ENCODE measurements at regions not wholly inside any gene's neighbourhood (a gene's known extent, or its start where the extent isn't known, plus 50 kb on each side); places are given as distances from the start of the nearest gene placed in this dataset.
"Not testable (repeated sequence)": the region's sequence is repeated elsewhere in the genome, so short reads cannot be mapped to it uniquely, and the experiment has no call there.

DNA sequence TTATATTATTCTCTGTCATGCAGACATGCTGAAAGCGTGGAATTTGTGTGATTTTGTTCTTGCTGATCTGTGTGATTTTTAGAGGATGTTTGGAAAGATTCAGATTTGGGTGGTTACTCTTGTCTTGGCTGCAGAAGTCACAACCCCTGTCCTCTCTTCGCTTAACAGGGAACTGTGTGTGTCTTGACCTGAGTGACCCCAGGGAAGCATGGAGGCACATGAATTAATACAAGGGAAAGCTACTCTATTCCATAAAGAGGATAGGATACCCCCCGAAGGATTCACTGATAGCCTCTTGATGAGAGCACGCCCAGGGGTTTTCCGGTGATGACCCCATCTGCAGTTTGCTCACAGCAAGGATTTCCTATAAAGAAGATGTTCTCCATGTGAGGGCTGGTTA lies 168.8 kb upstream of the ZNF469 start:
- TF ChIP-seq, protein P1, sequence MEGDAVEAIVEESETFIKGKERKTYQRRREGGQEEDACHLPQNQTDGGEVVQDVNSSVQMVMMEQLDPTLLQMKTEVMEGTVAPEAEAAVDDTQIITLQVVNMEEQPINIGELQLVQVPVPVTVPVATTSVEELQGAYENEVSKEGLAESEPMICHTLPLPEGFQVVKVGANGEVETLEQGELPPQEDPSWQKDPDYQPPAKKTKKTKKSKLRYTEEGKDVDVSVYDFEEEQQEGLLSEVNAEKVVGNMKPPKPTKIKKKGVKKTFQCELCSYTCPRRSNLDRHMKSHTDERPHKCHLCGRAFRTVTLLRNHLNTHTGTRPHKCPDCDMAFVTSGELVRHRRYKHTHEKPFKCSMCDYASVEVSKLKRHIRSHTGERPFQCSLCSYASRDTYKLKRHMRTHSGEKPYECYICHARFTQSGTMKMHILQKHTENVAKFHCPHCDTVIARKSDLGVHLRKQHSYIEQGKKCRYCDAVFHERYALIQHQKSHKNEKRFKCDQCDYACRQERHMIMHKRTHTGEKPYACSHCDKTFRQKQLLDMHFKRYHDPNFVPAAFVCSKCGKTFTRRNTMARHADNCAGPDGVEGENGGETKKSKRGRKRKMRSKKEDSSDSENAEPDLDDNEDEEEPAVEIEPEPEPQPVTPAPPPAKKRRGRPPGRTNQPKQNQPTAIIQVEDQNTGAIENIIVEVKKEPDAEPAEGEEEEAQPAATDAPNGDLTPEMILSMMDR (IDR thresholded peaks at IDR 0.05): not testable (repeated sequence)
- not testable (repeated sequence) for TF ChIP-seq POLR2A (IDR thresholded peaks at IDR 0.05)
